ENCODE measurements at regions not wholly inside any gene's neighbourhood (a gene's known extent, or its start where the extent isn't known, plus 50 kb on each side); places are given as distances from the start of the nearest gene placed in this dataset.

DNA sequence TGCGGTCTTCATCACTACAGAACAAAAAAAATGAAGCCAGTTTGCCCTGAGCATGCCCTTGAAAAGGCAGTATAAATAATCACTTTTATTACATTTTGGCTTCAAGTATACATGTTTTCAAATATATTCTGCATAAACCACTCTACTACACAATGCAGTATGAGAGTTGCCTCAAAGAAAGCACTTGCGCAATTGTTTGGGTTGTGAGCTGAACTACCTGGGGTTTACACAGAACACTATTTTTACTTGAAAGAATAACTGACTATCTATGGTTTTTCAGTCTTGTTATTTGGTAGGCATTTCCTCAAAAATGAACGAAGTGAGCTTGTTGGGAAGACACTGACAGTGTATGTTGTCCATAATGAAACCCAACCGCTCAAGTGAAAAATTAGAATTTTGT lies 264.4 kb upstream of the KLF12 start:
- no peak overlapping the region for H3K4me3 ChIP-seq (ENCODE audit: low read depth, low read length)
- DNase-seq (ENCODE audit: low read depth), result no peak
- TF ChIP-seq, protein P1, sequence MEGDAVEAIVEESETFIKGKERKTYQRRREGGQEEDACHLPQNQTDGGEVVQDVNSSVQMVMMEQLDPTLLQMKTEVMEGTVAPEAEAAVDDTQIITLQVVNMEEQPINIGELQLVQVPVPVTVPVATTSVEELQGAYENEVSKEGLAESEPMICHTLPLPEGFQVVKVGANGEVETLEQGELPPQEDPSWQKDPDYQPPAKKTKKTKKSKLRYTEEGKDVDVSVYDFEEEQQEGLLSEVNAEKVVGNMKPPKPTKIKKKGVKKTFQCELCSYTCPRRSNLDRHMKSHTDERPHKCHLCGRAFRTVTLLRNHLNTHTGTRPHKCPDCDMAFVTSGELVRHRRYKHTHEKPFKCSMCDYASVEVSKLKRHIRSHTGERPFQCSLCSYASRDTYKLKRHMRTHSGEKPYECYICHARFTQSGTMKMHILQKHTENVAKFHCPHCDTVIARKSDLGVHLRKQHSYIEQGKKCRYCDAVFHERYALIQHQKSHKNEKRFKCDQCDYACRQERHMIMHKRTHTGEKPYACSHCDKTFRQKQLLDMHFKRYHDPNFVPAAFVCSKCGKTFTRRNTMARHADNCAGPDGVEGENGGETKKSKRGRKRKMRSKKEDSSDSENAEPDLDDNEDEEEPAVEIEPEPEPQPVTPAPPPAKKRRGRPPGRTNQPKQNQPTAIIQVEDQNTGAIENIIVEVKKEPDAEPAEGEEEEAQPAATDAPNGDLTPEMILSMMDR (IDR thresholded peaks at IDR 0.05; ENCODE audit: control insufficient read depth, extremely low read depth, insufficient read depth), result no peak

DNA sequence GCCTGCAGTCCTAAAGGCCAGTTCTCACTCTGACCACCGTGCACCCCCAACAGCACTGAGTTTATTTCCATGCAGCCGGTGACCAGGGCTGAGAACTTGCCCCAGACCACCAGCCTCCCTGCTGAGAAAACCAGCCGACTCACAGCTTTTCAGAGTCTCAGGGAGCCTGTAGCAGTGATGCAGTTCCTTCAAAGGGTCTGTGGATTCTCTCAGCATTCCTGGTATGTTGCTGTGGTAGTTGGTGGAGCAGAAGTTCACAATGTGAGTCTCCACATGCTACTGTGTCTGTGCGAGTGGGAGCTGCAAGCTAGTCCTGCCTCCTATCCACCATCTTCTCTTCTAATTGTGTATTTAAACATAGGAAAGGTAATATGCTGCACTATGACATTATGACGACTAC lies 254.9 kb upstream of the KLF12 start:
- TF ChIP-seq, protein P1 (IDR thresholded peaks at IDR 0.05; ENCODE audit: control insufficient read depth, extremely low read depth, insufficient read depth), result no peak
- H3K4me3 ChIP-seq (ENCODE audit: low read depth, low read length), result no peak overlapping the region

GRCh38 chr13:74388626-74389025 lies 254.4 kb upstream of the KLF12 start:
- no peak overlapping the region for H3K4me3 ChIP-seq (ENCODE audit: low read depth, low read length)
- TF ChIP-seq, protein P1 (IDR thresholded peaks at IDR 0.05; ENCODE audit: control insufficient read depth, extremely low read depth, insufficient read depth), result no peak
- DNase-seq (ENCODE audit: low read depth), result no peak

More for the DNA sequence above, 254.9 kb upstream of the KLF12 start:
- no peak for DNase-seq (ENCODE audit: low read depth)

DNA sequence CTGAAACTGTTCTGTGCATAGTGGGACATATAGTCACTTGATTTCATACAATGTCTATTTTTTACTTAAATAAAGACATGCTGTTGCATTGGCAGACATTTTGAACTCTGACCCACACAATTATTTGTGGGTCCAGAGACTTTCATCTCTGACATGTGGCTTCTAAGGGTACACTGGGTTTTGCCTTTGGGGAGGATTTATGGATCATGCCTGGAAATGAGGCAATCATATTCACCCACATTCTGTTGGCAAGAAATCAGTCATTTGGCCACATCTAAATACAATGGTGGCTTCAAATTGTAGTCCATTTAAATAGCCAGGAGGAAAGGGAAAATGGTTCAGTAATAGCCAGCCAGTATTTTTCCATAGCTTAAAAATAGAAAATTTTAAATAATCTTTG lies 238.3 kb upstream of the KLF12 start:
- no peak for DNase-seq (ENCODE audit: low read depth)
- TF ChIP-seq, protein P1 (IDR thresholded peaks at IDR 0.05; ENCODE audit: control insufficient read depth, extremely low read depth, insufficient read depth), result no peak
- H3K4me3 ChIP-seq (ENCODE audit: low read depth, low read length), result no peak overlapping the region

DNA sequence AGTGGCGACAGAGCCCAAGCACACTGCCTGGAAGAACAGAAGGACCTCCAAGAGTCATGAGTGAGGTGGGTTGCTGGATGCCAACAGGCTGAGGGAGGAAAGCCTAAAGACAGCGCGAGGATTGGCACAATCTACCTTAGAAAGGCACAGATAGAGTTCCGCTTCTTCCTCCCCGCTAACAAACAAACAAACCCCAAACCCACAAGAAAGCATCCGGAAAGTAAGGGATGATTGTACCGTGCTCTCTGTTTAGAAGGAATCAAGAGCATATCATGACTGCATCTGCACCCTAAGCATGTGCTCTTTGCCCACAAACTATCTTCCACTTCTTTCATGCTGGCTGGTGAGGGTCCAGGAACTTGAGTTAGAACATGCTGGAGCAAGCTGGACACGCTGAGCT lies 233.0 kb upstream of the KLF12 start:
- TF ChIP-seq, protein P1 (IDR thresholded peaks at IDR 0.05; ENCODE audit: control insufficient read depth, extremely low read depth, insufficient read depth), result no peak
- DNase-seq (ENCODE audit: low read depth), result no peak
- no peak overlapping the region for H3K4me3 ChIP-seq (ENCODE audit: low read depth, low read length)

DNA sequence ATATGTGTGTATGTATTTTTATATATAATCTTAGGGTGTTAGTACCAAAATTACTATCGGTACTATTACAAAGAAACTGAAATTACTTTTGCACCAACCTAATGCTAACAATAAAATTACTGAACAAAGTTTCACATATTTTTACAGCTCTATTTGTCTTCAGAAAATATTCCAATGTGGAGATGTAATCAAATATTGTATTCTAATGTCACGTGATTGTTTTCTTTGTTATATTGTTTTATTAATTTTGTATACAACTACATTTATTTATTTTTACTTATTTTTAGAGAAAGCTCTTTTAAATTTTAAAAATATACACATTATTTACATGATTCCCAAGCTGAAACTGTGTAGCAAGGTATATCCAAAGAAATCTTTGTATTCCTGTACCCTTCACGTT lies 227.1 kb upstream of the KLF12 start:
- TF ChIP-seq, protein P1 (IDR thresholded peaks at IDR 0.05; ENCODE audit: control insufficient read depth, extremely low read depth, insufficient read depth), result no peak
- H3K4me3 ChIP-seq (ENCODE audit: low read depth, low read length), result no peak overlapping the region
- DNase-seq (ENCODE audit: low read depth), result no peak

GRCh38 chr13:74346960-74347359 lies 212.8 kb upstream of the KLF12 start:
- TF ChIP-seq, protein P1 (IDR thresholded peaks at IDR 0.05; ENCODE audit: control insufficient read depth, extremely low read depth, insufficient read depth), result no peak
- no peak for DNase-seq (ENCODE audit: low read depth)
- H3K4me3 ChIP-seq (ENCODE audit: low read depth, low read length), result no peak overlapping the region

All from LNCaP clone FGC (cell line).